SK-N-SH (cell line): ENCODE measurements at regions not wholly inside any gene's neighbourhood (a gene's known extent, or its start where the extent isn't known, plus 50 kb on each side); places are given as distances from the start of the nearest gene placed in this dataset.

ENCODE experiments used
- CTCF ChIA-PET: fragments of 300-600, 350-600 bp; formaldehyde crosslinking; extraction: SDS; loops from one replicate; lab custom pipeline; 2021; lab: Yijun Ruan, JAX
- POLR2A ChIA-PET: fragments of 350-600 bp; sonication (Branson Sonifier 250); formaldehyde crosslinking; extraction: SDS; loops from one replicate; lab custom pipeline; 2020; ENCODE audit warnings: antibody characterized with exemption, inconsistent platforms; lab: Yijun Ruan, JAX
- DNase-seq: peaks from one replicate; pipeline ENCODE4 v3.0.0; 2012
- H2AFZ ChIP-seq: fragments of 200-600 bp; sonication (generic); 2 replicates; pipeline ENCODE4 v1.8.1; 2016; ENCODE audit warnings: antibody characterized with exemption, mild to moderate bottlenecking, low read depth
- H3F3A ChIP-seq: fragments of 200-600 bp; sonication (generic); replicated peaks from 2 replicates; pipeline ENCODE3; 2016; ENCODE audit warnings: antibody characterized with exemption, mild to moderate bottlenecking; ENCODE audit not compliant: insufficient read depth
- H3K27ac ChIP-seq, 2 experiments: fragments of 200-500 bp in 1 of 2; fragments of 200-600 bp in 1 of 2; sonication (Bioruptor generic) in 1 of 2; sonication (generic), shearing (Covaris generic) in 1 of 2; 2 replicates each; pipeline versions ENCODE4 v1.5.1 to v1.6.1; 2014 to 2016; ENCODE audit warnings: low read depth in 2 of 2, inconsistent platforms in 1 of 2, low read length in 1 of 2, mild to moderate bottlenecking in 1 of 2, mixed read lengths in 1 of 2
- H3K27me3 ChIP-seq: fragments of 200-600 bp; sonication (generic), shearing (Covaris generic); 2 replicates; pipeline ENCODE4 v1.6.1; 2016; ENCODE audit warnings: mixed run types; ENCODE audit not compliant: insufficient read depth
- H3K36me3 ChIP-seq, 2 experiments: fragments of 200-500 bp in 1 of 2; fragments of 200-600 bp in 1 of 2; sonication (Bioruptor generic) in 1 of 2; sonication (generic) in 1 of 2; replicated peaks in 1 of 2; 2 replicates each; pipeline versions ENCODE3 to v1.5.1; 2014 to 2016; ENCODE audit warnings: low read length in 1 of 2, mild to moderate bottlenecking in 1 of 2; ENCODE audit not compliant: insufficient read depth in 2 of 2, control insufficient read depth in 1 of 2
- H3K4me1 ChIP-seq, 2 experiments: fragments of 200-500 bp in 1 of 2; fragments of 200-600 bp in 1 of 2; sonication (Bioruptor generic) in 1 of 2; sonication (generic), shearing (Covaris generic) in 1 of 2; 2 replicates each; pipeline versions ENCODE4 v1.5.1 to v1.6.1; 2014 to 2016; ENCODE audit warnings: low read depth in 1 of 2, low read length in 1 of 2, mixed run types in 1 of 2; ENCODE audit not compliant: insufficient read depth in 2 of 2, control insufficient read depth in 1 of 2
- H3K4me2 ChIP-seq: fragments of 200-600 bp; sonication (generic), shearing (Covaris generic); 2 replicates; pipeline ENCODE4 v1.6.1; 2017; ENCODE audit warnings: mixed run types
- H3K4me3 ChIP-seq, 2 experiments: fragments of 200-500 bp in 1 of 2; fragments of 200-600 bp in 1 of 2; sonication (Bioruptor generic) in 1 of 2; sonication (generic), shearing (Covaris generic) in 1 of 2; 2 replicates each; pipeline versions ENCODE4 v1.5.1 to v1.8.1; 2014 to 2016; ENCODE audit warnings: low read depth in 2 of 2, inconsistent platforms in 1 of 2, low read length in 1 of 2, mild to moderate bottlenecking in 1 of 2, mixed read lengths in 1 of 2, moderate library complexity in 1 of 2
- H3K79me2 ChIP-seq: fragments of 200-600 bp; sonication (generic); 2 replicates; pipeline ENCODE4 v1.8.1; 2017; ENCODE audit warnings: mild to moderate bottlenecking; ENCODE audit not compliant: insufficient read depth
- H3K9ac ChIP-seq: fragments of 200-600 bp; sonication (generic); 2 replicates; pipeline ENCODE4 v1.6.1; 2017; ENCODE audit warnings: mixed run types
- H3K9me2 ChIP-seq: fragments of 200-600 bp; sonication (generic); 2 replicates; pipeline ENCODE4 v1.6.1; 2017; ENCODE audit warnings: mixed run types
- H3K9me3 ChIP-seq: fragments of 200-600 bp; sonication (generic); 2 replicates; pipeline ENCODE4 v1.6.1; 2017; ENCODE audit warnings: mixed run types, mild to moderate bottlenecking, moderate library complexity
- H4K20me1 ChIP-seq: fragments of 200-600 bp; sonication (generic); 2 replicates; pipeline ENCODE4 v1.6.1; 2017; ENCODE audit warnings: mild to moderate bottlenecking, mixed run types; ENCODE audit not compliant: insufficient read depth
- CHD2 ChIP-seq: fragments of 150-350 bp; IDR thresholded peaks from 2 replicates; pipeline ENCODE4 v1.6.1; 2018; ENCODE audit warnings: low read length; ENCODE audit not compliant: partially characterized antibody
- CTCF ChIP-seq: fragments of 200-600 bp; sonication (generic); IDR thresholded peaks from 2 replicates; pipeline ENCODE4 v1.6.1; 2017; ENCODE audit warnings: antibody characterized with exemption, mild to moderate bottlenecking, moderate library complexity
- EZH2phosphoT487 ChIP-seq: fragments of 200-600 bp; sonication (generic); IDR thresholded peaks from 2 replicates; pipeline ENCODE4 v1.6.1; 2017; ENCODE audit warnings: low read depth, mixed run types, mild to moderate bottlenecking, antibody characterized with exemption, moderate library complexity, borderline replicate concordance
- FOSL2 ChIP-seq: IDR thresholded peaks from 2 replicates; pipeline ENCODE4 v1.4.0; 2012; ENCODE audit warnings: low read depth, mild to moderate bottlenecking, moderate library complexity, borderline replicate concordance
- FOXM1 ChIP-seq: IDR thresholded peaks from 2 replicates; pipeline ENCODE4 v1.4.0; 2012; ENCODE audit warnings: low read depth, mild to moderate bottlenecking
- MEF2A ChIP-seq: IDR thresholded peaks from 2 replicates; pipeline ENCODE4 v1.4.0; 2012; ENCODE audit warnings: low read depth, borderline replicate concordance
- MXI1 ChIP-seq: IDR thresholded peaks from 2 replicates; pipeline ENCODE4 v1.6.1; 2012; ENCODE audit warnings: mild to moderate bottlenecking, low read depth, low read length, improper control_type of control experiment
- NFIC ChIP-seq: IDR thresholded peaks from 2 replicates; pipeline ENCODE4 v1.4.0; 2012; ENCODE audit warnings: borderline replicate concordance
- POLR2AphosphoS5 ChIP-seq: IDR thresholded peaks from 2 replicates; pipeline ENCODE4 v1.6.1; 2012; ENCODE audit warnings: low read depth, low read length
- RAD21 ChIP-seq: IDR thresholded peaks from 2 replicates; pipeline ENCODE4 v1.6.1; 2012; ENCODE audit warnings: mild to moderate bottlenecking, low read length
- RCOR1 ChIP-seq: fragments of 150-350 bp; IDR thresholded peaks from 2 replicates; pipeline ENCODE4 v1.6.1; 2017; ENCODE audit warnings: antibody characterized with exemption, low read length
- REST ChIP-seq: IDR thresholded peaks from 2 replicates; pipeline ENCODE4 v1.6.1; 2012; ENCODE audit warnings: mild to moderate bottlenecking, low read depth, low read length, moderate library complexity
- TAF1 ChIP-seq: IDR thresholded peaks from 2 replicates; pipeline ENCODE4 v1.6.1; 2012; ENCODE audit warnings: low read depth, mild to moderate bottlenecking, low read length, moderate library complexity, borderline replicate concordance
- TEAD4 ChIP-seq: IDR thresholded peaks from 2 replicates; pipeline ENCODE4 v1.4.0; 2012; ENCODE audit warnings: mild to moderate bottlenecking, borderline replicate concordance; ENCODE audit not compliant: insufficient read depth
- USF1 ChIP-seq: IDR thresholded peaks from 2 replicates; pipeline ENCODE4 v1.4.0; 2012; ENCODE audit warnings: low read depth, borderline replicate concordance
- USF2 ChIP-seq: fragments of 150-350 bp; IDR thresholded peaks from 2 replicates; pipeline ENCODE4 v1.6.1; 2017; ENCODE audit warnings: antibody characterized with exemption, low read length, low read depth, borderline replicate concordance
- YY1 ChIP-seq: IDR thresholded peaks from 2 replicates; pipeline ENCODE4 v1.4.0; 2012; ENCODE audit warnings: low read depth, mild to moderate bottlenecking
- WGBS: methylation state at CpG from one replicate; pipeline ENCODE4 v1.1.6; 2017; ENCODE audit warnings: low lambda C conversion rate; 5-methylcytosine and 5-hydroxymethylcytosine counted together

- 57% methylated on average over 15 of the region's 22 CpGs for WGBS
Measured at GRCh38 chr2:239800785-239801386, 224.3 kb downstream of the NDUFA10 start.

More at GRCh38 chr2:239800785-239801386, 224.3 kb downstream of the NDUFA10 start:
- no peaks in the 10 kb centered on the region for H4K20me1 ChIP-seq
- H3K4me2 ChIP-seq: no peak overlapping the region
- TF ChIP-seq NFIC: no peak
- no peak for TF ChIP-seq USF1
- no peak for TF ChIP-seq CHD2
- no peak for TF ChIP-seq FOSL2
- no peak for TF ChIP-seq RAD21
- no peak for TF ChIP-seq USF2
- TF ChIP-seq CTCF: no peak
- no peak for TF ChIP-seq RCOR1
- no peak for TF ChIP-seq MXI1
- TF ChIP-seq TAF1: no peak
- no peak for TF ChIP-seq FOXM1
- no peak for TF ChIP-seq MEF2A
- no peak for TF ChIP-seq POLR2AphosphoS5
- TF ChIP-seq EZH2phosphoT487: no peak
- no peak for TF ChIP-seq REST
- TF ChIP-seq TEAD4: no peak
- no peak for TF ChIP-seq YY1
- TF ChIP-seq, all 33 proteins: peak for 0
- Histone ChIP-seq H3F3A (no peaks in the 10 kb centered on the region), H3K4me1 (peaks cover 0 to 6% of the 10 kb centered on the region in 2 experiments; a peak in 1 of 4 replicates), H3K9me3 (no peaks in the 10 kb centered on the region; the same call in 1 of the 2 replicates), H3K36me3 (no peaks in the 10 kb centered on the region), H2AFZ (no peak overlapping the region), H3K9me2 (no peaks in the 10 kb centered on the region), H3K79me2 (no peaks in the 10 kb centered on the region), H3K27ac (no peak overlapping the region), H3K4me3 (no peak overlapping the region), H3K9ac (no peak overlapping the region), H3K27me3 (no peaks in the 10 kb centered on the region)
- no peak for DNase-seq
- ChIA-PET POLR2A (no interaction called here), CTCF (no interaction called here)
